ENCODE measurements at regions not wholly inside any gene's neighbourhood (a gene's known extent, or its start where the extent isn't known, plus 50 kb on each side); places are given as distances from the start of the nearest gene placed in this dataset.
A peak's percentile ranks its signal among the peaks of the same experiment; 100 is the strongest.
"Not testable (repeated sequence)": the region's sequence is repeated elsewhere in the genome, so short reads cannot be mapped to it uniquely, and the experiment has no call there.

DNA sequence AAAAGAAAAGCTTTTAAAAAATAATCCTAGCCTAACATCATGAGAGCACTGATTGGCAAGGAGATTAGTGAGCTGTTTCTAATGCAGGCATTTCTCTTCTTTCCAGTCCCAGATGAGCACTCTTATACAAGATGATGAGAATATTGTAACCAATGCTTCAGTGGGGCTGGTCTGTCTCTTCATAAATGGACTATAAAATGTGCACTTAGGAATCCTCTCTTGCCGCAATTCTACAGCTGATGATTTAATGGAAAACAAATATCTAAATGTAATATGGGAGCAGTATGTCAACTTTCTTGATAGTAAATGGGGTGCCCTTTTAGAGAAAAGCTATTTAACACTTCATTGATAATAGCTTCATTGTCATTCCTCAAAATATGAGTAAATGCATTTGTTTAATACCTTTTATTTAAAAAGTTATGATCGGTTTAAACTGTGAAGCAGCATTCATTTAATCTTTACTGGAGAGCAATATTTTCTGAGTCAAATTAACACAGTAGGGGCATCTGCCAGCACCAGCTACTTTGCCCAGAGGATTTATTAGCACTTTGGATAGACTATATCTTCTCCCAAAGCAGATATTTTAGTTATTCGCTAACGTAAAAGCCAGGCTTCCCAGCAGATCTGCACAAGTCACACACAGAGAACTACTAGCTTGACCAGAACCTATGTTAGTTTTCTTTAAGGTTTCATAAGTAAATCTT lies 985.9 kb downstream of the DIPK2A start:
- peak; percentile 67 for DNase-seq

GRCh38 chr3:144963810-144964209 lies 992.2 kb downstream of the DIPK2A start:
- DNase-seq: no peak

DNA sequence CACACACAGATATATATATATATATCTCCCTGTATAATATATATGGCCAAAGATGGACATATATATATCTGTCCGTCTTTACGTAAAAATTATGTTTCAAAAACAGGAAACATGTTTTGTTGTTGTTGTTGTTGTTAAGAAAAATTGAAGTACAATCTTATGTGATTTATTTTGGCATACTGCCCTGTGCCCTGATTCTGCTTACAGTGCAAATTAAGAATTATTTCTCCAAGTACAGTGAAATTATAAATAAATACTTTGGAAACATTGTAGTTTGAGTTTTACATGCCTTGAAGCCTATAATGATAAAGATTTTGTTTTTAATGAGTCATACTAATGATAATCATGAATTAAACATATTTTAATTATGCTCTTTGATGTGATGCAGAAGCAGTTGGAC lies 994.9 kb downstream of the DIPK2A start:
- no peak for DNase-seq

- DNase-seq: no peak
Measured at GRCh38 chr3:144968750-144969350, 997.2 kb downstream of the DIPK2A start.

DNA sequence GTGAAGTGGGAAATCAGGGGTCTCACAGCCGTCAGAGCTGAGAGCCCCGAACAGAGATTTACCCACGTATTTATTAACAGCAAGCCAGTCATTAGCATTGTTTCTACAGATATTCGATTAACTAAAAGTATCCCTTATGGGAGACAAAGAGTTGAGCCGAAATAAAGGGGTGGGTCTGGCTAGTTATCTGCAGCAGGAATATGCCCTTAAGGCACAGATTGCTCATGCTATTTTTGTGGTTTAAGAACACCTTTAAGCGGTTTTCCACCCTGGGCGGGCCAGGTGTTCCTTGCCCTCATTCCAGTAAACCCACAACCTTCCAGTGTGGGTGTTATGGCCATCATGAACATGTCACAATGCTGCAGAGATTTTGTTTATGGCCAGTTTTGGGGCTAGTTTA lies 1012.9 kb downstream of the DIPK2A start:
- not testable (repeated sequence) for DNase-seq

- DNase-seq: no peak
Measured at GRCh38 chr3:144989807-144990206, 1018.2 kb downstream of the DIPK2A start.

DNA sequence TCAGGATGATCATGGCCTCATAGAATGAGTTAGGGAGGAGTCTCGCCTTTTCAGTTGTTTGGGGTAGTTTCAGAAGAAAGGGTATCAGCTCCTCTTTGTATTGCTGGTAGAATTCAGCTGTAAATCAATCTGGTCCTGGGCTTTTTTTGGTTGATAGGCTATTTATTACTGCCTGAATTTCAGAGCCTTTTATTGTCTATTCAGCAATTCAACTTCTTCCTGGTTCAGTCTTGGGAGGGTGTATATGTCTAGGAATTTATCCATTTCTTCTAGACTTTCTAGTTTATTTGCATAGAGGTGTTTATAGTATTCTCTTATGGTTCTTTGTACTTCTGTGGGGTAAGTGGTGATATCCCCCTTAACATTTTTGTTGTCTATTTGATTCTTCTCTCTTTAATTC lies 1024.2 kb downstream of the DIPK2A start:
- DNase-seq: no peak

GRCh38 chr3:145005427-145005826 lies 1033.8 kb downstream of the DIPK2A start:
- DNase-seq: no peak

GRCh38 chr3:145006271-145006670 lies 1034.6 kb downstream of the DIPK2A start:
- DNase-seq: no peak

DNA sequence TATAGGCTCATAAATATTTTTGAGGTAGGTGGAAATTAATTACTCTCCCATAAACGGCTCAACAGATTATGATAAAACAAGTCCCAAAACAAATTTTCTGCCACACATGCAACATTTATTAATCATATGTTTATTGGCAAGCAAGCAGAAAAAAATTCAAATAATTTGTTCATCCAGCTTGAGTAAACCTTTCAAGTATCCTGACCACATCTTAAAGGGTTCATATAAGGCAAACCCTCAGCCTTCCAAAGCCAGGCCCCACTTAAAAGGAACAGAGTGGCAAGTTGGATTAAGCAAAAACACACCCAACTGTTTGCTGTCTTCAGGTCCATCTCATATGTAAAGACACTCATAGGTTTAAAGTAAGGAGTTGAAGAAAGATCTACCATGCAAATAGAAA lies 1042.3 kb downstream of the DIPK2A start:
- no peak for DNase-seq

DNA sequence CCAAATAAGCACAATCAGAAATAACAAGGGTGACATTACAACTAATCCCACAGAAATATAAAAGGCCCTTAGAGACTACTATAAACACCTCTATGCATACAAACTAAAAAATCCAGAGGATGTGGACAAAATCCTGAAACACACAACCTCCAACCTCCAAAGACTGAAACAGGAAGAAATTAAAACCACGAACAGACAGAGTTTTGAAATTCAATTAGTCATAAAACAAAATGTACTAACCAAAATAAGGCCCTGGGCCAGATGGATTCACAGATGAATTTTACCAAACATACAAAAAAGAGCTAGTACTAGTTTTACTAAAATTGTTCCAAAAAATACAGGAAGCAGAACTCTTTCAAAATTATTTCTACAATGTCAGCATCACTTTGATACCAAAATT lies 1043.6 kb downstream of the DIPK2A start:
- no peak for DNase-seq

DNA sequence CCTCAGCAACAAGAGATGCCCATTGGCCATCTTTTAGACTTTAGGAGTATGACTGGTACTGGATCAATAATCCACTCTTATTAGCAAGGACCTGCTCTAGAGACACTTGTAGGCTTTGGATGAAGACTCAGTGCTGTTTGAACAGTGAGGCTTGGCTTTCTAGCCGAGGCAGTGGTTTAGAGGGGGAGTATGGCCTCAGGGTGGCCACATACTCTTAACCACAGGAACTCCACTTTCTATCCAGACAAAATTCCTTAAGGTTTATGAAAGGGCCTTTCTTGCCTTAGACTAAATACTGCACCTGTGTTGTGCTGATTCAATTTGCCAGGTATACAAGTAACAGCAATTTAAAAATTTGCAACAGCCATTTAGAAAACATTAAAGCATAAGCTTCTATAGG lies 1046.3 kb downstream of the DIPK2A start:
- DNase-seq: no peak

DNA sequence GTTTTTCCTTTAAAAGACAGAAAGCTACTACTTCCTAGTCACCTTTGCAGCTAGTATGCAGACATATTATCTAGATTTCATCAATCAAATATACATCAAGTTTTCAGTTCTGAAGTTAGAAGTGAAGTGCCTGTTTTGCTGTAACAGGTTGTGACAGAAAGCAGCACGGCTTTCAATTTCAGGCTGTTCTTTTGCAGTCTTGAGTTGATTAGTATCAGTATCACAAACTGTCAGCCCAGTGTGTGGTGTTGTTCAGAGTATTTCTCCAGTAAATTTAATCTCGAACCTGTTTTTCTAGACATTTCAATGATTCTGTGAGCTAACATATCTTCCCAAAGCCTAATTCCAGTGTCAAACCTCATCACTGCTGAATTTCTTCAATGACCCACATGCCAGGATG lies 1050.8 kb downstream of the DIPK2A start:
- DNase-seq: no peak

DNA sequence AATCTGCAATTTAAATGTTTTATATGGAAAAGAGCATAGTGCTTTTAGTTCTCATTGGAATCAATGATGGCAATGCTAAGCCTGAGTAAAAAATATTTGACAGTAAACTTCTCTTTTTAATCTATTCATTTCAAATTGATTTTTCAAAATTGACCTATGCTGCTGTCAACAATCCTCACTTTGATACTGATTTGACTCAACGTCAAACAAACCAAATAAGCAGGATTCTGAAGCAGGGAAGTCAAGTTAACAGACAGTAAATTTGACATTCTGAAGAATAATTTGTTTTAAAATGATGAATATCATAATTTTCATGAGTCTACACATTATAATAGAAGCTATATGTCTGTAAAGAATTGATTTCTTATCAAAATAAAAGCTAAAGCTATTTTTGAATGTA lies 1053.1 kb downstream of the DIPK2A start:
- DNase-seq: no peak

DNA sequence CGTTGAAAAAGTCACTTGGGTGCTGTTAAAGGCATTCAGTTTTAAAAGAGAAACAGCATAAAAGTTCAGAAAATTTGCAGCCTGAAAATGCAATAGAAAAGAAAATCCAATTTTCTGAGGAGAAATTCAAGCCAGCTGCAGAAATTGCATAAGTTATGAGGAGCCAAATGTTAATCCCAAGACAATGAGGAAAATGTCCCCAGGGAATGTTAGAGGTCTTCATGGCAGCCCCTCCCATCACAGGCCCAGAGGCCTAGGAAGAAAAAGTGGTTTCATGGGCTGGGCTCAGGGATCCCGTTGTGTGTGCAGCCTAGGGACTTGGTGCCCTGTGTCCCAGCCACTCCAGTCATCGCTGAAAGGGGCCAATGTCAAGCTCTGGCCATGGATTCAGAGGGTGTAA lies 1055.6 kb downstream of the DIPK2A start:
- DNase-seq: not testable (repeated sequence)

GRCh38 chr3:145032791-145033190 lies 1061.2 kb downstream of the DIPK2A start:
- no peak for DNase-seq

DNA sequence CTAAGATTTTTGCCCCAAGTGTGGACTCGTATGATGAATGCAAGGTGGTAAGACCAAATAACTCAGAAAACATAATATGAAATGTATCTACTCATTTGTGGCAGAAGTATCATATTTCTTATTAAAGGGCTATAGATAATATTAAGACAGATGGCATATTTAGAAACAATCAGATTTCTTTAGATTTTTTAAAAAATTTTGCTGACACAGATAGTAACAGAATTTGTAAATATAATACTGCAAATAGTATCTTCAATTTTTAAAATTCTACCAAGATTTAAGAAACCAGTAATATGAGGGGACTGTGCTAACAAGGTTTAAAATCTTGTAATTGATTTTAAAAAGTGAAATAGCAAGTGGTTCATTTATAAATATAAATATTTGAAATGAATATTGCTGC lies 1064.1 kb downstream of the DIPK2A start:
- DNase-seq: no peak

GRCh38 chr3:145054055-145054454 lies 1082.4 kb downstream of the DIPK2A start:
- not testable (repeated sequence) for DNase-seq

GRCh38 chr3:145055375-145056076 lies 1083.9 kb downstream of the DIPK2A start:
- DNase-seq: no peak

DNA sequence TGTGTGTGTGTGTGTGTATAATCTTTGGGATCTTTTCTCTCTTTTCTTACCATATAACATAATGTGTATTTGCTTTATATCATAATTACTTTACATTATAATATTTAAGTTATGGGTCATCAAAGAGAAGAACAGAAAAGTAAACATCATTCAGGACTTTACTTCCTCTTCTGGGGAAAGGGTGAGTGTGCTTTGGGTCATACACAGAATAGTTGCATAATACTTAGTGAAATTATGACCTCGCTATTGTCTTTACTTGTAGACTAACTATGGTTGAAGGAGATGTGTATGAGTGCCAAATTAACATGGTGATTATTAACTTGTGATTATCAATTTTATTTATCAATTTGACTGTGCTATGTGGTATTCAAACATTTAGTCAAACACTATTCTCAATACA lies 1086.9 kb downstream of the DIPK2A start:
- DNase-seq: no peak

- no peak for DNase-seq
Measured at GRCh38 chr3:145063616-145064015, 1092.0 kb downstream of the DIPK2A start.

- no peak for DNase-seq
Measured at GRCh38 chr3:145070795-145071194, 1090.2 kb downstream of the PLOD2 start.

DNA sequence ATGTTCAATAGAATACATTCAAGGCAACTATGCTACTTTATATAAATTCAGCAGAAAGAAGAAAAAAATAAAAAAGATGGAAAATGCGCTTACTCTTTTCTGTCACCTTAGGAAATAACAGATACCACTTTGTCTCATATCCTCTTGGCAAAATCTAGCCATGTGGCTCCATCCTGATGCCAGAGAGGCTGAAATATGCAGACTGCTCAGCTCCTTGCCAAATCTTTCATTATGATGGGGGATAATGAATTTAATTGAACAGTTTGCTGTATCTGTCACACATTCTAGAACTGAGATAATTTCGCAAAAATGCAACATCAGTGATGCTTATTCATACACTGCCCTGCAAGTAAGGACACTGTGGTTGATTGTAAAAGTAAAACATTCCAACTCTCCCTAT lies 1081.5 kb downstream of the PLOD2 start:
- DNase-seq: no peak

GRCh38 chr3:145087038-145087437 lies 1073.9 kb downstream of the PLOD2 start:
- no peak for DNase-seq
